ENCODE measurements at regions not wholly inside any gene's neighbourhood (a gene's known extent, or its start where the extent isn't known, plus 50 kb on each side); places are given as distances from the start of the nearest gene placed in this dataset.

DNA sequence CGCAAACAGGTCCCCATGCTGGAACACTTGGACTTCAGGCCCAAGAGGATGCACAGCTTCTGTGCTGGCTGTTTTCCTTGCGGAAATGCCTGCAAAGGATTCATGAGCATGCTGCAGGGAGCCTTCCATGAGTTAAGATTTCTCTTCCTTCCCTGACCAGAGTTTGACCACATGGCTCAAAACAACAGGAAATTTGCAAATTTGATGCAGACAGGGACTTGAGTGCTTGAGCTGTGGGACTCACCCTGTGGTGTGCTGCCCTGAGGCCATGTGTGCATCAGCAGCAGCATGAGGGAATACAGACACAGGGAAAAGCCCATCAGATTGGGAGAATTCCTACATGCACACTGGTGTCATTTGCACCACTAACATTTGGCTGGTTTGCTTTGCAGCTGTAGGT is 195.4 kb downstream of the CDC14C start:
- TF ChIP-seq, protein P1, sequence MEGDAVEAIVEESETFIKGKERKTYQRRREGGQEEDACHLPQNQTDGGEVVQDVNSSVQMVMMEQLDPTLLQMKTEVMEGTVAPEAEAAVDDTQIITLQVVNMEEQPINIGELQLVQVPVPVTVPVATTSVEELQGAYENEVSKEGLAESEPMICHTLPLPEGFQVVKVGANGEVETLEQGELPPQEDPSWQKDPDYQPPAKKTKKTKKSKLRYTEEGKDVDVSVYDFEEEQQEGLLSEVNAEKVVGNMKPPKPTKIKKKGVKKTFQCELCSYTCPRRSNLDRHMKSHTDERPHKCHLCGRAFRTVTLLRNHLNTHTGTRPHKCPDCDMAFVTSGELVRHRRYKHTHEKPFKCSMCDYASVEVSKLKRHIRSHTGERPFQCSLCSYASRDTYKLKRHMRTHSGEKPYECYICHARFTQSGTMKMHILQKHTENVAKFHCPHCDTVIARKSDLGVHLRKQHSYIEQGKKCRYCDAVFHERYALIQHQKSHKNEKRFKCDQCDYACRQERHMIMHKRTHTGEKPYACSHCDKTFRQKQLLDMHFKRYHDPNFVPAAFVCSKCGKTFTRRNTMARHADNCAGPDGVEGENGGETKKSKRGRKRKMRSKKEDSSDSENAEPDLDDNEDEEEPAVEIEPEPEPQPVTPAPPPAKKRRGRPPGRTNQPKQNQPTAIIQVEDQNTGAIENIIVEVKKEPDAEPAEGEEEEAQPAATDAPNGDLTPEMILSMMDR (IDR thresholded peaks at IDR 0.05) = no peak
- Histone ChIP-seq H4K20me1 (ENCODE audit: insufficient read depth, low read length) (no peaks in the 10 kb centered on the region), H3K9me3 (replicated peaks in 1 of 2; ENCODE audit: control insufficient read depth in 1 of 2, insufficient read depth in 1 of 2, low read length in 2 of 2) (peaks cover 0 to 10% of the 10 kb centered on the region in 2 donors), H3K27ac (ENCODE audit: low read depth in 1 of 2, low read length in 2 of 2) (no peak overlapping the region), H2AFZ (ENCODE audit: insufficient read depth, low read depth, low read length, poor library complexity, severe bottlenecking) (no peak overlapping the region), H3K4me2 (replicated peaks; ENCODE audit: extremely low read depth, low read length, poor library complexity, severe bottlenecking) (no peak overlapping the region), H3K27me3 (ENCODE audit: control insufficient read depth in 2 of 2, insufficient read depth in 2 of 2, low read length in 2 of 2) (no peaks in the 10 kb centered on the region), H3K4me3 (replicated peaks in 1 of 3; ENCODE audit: low read depth in 2 of 3, low read length in 3 of 3) (no peak overlapping the region), H3K9ac (ENCODE audit: insufficient read depth, low read length, poor library complexity, severe bottlenecking) (no peak overlapping the region), H3K4me1 (ENCODE audit: control insufficient read depth in 1 of 2, insufficient read depth in 2 of 2, low read length in 2 of 2) (no peaks in the 10 kb centered on the region), H3K79me2 (ENCODE audit: insufficient read depth, low read length) (no peaks in the 10 kb centered on the region), H3K36me3 (replicated peaks in 1 of 2; ENCODE audit: control insufficient read depth in 1 of 2, insufficient read depth in 2 of 2, low read length in 2 of 2) (no peaks in the 10 kb centered on the region)
- H3K27me3 Mint-ChIP-seq (ENCODE audit: low read depth in 3 of 3) = no peaks in the 10 kb centered on the region
- intact Hi-C loops (cut with micrococcal nuclease) = no loop called here
- no peaks in the 10 kb centered on the region for H3K4me1 Mint-ChIP-seq
- DNase-seq = no peak
- no peaks in the 10 kb centered on the region for H3K36me3 Mint-ChIP-seq
- H3K9me3 Mint-ChIP-seq = peaks cover 0 to 13% (median 9%) of the 10 kb centered on the region in 7 donors
- H3K27ac Mint-ChIP-seq = no peak overlapping the region
- H3K4me3 Mint-ChIP-seq = no peak overlapping the region
- WGBS (ENCODE audit: insufficient coverage) = 86% methylated on average over 2 of the region's 2 CpGs

DNA sequence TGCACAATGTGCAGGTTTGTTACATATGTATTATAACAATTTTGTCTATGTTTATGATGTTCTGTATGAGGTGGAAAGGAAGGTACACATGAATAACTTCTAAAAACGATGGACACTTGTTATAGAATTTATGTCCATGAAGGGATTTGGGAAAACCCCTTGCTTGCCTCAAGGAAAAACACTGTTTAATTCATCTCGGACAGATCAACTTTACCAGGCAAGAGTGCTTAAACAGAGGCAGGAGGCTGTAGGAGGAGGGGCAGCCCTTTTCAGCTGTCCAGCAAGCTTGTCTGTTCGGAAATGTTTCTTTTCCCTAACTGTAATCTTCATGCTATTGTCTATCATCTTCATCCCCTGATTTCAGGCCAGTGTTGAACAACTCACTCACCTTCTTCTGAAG is 200.9 kb downstream of the CDC14C start:
- no peaks in the 10 kb centered on the region for H3K4me1 Mint-ChIP-seq
- Histone ChIP-seq H3K4me1 (ENCODE audit: control insufficient read depth in 1 of 2, insufficient read depth in 2 of 2, low read length in 2 of 2) (no peaks in the 10 kb centered on the region), H3K9me3 (replicated peaks in 1 of 2; ENCODE audit: control insufficient read depth in 1 of 2, insufficient read depth in 1 of 2, low read length in 2 of 2) (no peaks in the 10 kb centered on the region), H3K4me3 (replicated peaks in 1 of 3; ENCODE audit: low read depth in 2 of 3, low read length in 3 of 3) (no peak overlapping the region), H3K36me3 (replicated peaks in 1 of 2; ENCODE audit: control insufficient read depth in 1 of 2, insufficient read depth in 2 of 2, low read length in 2 of 2) (no peaks in the 10 kb centered on the region), H4K20me1 (ENCODE audit: insufficient read depth, low read length) (no peaks in the 10 kb centered on the region), H3K4me2 (replicated peaks; ENCODE audit: extremely low read depth, low read length, poor library complexity, severe bottlenecking) (no peak overlapping the region), H3K9ac (ENCODE audit: insufficient read depth, low read length, poor library complexity, severe bottlenecking) (no peak overlapping the region), H2AFZ (ENCODE audit: insufficient read depth, low read depth, low read length, poor library complexity, severe bottlenecking) (no peak overlapping the region), H3K27ac (ENCODE audit: low read depth in 1 of 2, low read length in 2 of 2) (no peak overlapping the region), H3K27me3 (ENCODE audit: control insufficient read depth in 2 of 2, insufficient read depth in 2 of 2, low read length in 2 of 2) (no peaks in the 10 kb centered on the region), H3K79me2 (ENCODE audit: insufficient read depth, low read length) (no peaks in the 10 kb centered on the region)
- peaks cover 0 to 4% (median 2%) of the 10 kb centered on the region in 7 donors for H3K9me3 Mint-ChIP-seq
- WGBS (ENCODE audit: insufficient coverage) = 100% methylated on average over 1 of the region's 3 CpGs
- TF ChIP-seq, protein P1 (IDR thresholded peaks at IDR 0.05) = no peak
- H3K36me3 Mint-ChIP-seq = no peaks in the 10 kb centered on the region
- H3K4me3 Mint-ChIP-seq = no peak overlapping the region
- intact Hi-C loops (cut with micrococcal nuclease) = no loop called here
- DNase-seq = no peak
- no peak overlapping the region for H3K27ac Mint-ChIP-seq
- peaks cover 0 to 3% (median 0%) of the 10 kb centered on the region in 3 donors for H3K27me3 Mint-ChIP-seq (ENCODE audit: low read depth in 3 of 3)
